AG09309 (cell line): ENCODE measurements at regions not wholly inside any gene's neighbourhood (a gene's known extent, or its start where the extent isn't known, plus 50 kb on each side); places are given as distances from the start of the nearest gene placed in this dataset.

ENCODE experiments used
- DNase-seq: peaks from one replicate; pipeline ENCODE4 v3.0.0-alpha.2; 2010; ENCODE audit warnings: low read depth
- H3K4me3 ChIP-seq: 2 replicates; pipeline ENCODE4 v1.5.1; 2011; ENCODE audit warnings: mild to moderate bottlenecking, low read depth, low read length, moderate library complexity; ENCODE audit not compliant: control insufficient read depth
- TF ChIP-seq, protein P1 (sequence below): IDR thresholded peaks from 2 replicates; pipeline ENCODE4 v1.5.1; 2011; ENCODE audit warnings: mild to moderate bottlenecking, low read depth, low read length, inconsistent platforms; ENCODE audit not compliant: insufficient read depth, control insufficient read depth; ENCODE audit errors: missing control alignments

DNA sequence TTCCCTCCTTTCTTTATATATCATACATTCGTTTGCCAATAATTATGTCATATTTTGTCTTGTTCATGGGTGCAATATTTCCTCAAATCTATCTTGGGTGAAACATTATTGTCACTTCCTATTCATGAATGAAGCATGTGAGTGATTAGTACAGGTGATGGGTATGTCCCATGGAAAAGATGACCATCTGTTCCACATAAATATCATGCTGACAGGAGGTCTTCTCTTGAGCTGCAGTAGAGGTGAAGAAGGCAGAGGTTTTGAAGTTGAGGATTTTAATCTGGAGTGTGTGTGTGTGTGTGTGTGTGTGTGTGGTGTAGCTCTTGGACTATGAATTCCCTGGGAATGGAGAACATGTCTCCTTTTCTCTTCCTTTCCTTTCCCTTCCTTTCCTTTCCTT is 350.5 kb upstream of the CHRM2 start:
- TF ChIP-seq, protein P1, sequence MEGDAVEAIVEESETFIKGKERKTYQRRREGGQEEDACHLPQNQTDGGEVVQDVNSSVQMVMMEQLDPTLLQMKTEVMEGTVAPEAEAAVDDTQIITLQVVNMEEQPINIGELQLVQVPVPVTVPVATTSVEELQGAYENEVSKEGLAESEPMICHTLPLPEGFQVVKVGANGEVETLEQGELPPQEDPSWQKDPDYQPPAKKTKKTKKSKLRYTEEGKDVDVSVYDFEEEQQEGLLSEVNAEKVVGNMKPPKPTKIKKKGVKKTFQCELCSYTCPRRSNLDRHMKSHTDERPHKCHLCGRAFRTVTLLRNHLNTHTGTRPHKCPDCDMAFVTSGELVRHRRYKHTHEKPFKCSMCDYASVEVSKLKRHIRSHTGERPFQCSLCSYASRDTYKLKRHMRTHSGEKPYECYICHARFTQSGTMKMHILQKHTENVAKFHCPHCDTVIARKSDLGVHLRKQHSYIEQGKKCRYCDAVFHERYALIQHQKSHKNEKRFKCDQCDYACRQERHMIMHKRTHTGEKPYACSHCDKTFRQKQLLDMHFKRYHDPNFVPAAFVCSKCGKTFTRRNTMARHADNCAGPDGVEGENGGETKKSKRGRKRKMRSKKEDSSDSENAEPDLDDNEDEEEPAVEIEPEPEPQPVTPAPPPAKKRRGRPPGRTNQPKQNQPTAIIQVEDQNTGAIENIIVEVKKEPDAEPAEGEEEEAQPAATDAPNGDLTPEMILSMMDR = no peak
- H3K4me3 ChIP-seq = no peak overlapping the region
- no peak for DNase-seq

DNA sequence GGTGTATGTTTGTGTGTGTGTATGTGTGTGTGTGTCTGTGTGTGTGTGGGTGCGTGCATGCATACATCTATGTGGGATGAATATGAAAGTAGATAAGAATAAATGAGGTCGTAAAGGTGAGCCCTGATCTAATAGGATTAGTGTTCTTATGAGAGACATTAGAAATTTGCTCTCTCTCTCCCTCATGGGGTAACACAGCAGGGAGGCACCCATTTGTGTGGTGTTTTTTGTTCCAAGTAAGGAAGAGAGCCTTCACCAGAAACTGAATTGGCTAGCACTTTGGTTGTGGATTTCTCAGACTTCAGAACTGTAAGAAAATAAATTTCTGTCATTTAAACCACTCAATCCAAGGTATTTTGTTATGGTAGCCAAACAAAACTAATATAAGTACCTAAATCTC is 353.7 kb upstream of the CHRM2 start:
- no peak for DNase-seq
- no peak overlapping the region for H3K4me3 ChIP-seq
- TF ChIP-seq, protein P1 = no peak

DNA sequence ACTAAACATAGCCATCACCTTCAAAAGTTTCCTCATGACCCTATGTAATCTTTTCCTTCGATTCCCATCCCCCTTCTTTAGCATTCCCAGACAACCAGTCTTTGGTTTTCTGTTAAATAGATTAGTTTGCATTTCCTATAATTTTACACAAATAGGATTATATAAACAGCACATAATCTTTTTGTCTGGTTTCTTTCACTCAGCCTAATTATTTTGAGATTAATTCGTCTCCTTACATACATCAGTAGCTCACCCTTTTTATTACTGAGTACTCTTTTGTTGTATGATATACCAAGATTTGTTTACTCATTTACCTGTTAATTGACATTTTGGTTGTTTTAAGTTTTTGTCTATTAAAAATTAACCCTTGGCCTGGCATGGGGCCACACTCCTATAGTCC is 354.7 kb upstream of the CHRM2 start:
- TF ChIP-seq, protein P1 = no peak
- no peak for DNase-seq
- no peak overlapping the region for H3K4me3 ChIP-seq

DNA sequence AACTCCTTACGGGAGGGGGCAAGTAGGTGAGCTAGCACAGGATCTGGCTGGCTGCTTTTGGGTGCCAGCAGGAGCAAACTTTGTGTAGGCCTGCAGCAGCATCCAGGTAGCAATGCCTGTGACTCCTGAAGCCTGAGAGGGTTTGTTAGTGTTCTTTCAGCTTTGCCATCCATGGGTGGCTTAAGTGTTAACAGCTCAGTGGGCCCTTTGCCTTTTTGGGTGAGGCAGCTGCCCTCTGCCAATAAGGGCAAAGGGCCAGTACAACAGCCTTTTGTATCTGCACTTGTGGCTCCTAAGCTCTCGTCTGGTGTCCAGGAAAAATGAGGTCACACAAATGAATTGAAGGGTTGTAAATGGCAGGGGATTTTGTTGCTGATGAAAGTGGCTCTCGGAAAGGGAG is 359.0 kb upstream of the CHRM2 start:
- TF ChIP-seq, protein P1 = no peak
- no peak overlapping the region for H3K4me3 ChIP-seq
- no peak for DNase-seq

DNA sequence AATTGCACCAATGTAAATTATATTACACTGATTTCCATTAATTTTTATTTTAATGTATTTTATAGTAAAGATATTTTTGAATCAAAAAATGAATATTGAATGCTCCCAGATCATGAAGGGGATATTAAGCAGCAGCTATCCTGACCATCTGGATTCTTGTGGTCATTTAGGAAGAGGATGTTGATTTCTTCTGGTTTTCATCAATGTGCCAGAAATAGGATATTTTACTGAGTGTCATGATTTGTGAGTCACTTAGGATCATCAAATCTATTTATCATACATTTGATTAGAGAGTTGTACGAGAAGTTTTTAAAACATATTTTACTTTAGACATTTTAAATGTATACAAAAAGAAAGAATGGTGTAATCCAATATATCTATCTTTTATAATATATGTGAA is 366.3 kb upstream of the CHRM2 start:
- DNase-seq = no peak
- TF ChIP-seq, protein P1 = no peak
- H3K4me3 ChIP-seq = no peak overlapping the region

DNA sequence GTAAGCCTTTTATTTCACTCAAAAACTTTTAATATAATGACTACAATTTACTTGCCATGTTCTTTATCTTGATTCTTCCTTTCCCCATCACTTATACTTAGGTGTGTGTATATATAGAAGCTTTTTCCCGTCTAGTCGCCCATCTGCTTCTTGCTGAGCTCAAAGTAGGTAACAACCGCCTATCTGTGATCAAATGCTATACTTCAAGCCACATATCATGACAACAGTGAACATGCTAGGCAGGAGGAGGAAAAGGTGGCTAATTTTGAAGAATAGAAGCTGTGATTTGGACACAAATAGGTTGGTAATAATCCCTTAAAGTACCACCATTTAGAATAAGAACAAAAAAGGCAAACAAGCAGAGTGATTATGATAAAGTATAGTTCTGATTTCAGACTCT is 367.3 kb upstream of the CHRM2 start:
- H3K4me3 ChIP-seq = no peak overlapping the region
- DNase-seq = no peak
- TF ChIP-seq, protein P1 = no peak

DNA sequence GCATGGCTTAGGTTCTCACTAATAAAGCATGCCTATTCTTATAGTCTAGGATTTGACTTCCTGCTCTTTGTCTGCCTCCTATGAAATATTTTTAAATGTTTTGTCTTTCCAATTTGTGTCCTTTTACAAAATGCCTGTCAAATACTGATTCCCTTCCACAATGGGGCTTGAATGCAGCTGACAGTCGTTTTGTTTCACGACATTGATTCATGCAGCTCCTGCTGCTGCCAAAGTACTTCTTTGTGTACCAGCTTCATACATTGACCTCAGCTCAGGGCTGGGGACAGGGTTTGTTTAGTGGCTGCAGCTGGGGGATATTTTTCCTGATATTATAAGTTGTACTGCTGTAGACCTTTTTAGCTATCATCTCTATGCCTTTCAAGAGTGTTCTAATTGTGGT is 371.9 kb upstream of the CHRM2 start:
- no peak overlapping the region for H3K4me3 ChIP-seq
- DNase-seq = no peak
- TF ChIP-seq, protein P1 = no peak
